ENCODE measurements at regions not wholly inside any gene's neighbourhood (a gene's known extent, or its start where the extent isn't known, plus 50 kb on each side); places are given as distances from the start of the nearest gene placed in this dataset.

DNA sequence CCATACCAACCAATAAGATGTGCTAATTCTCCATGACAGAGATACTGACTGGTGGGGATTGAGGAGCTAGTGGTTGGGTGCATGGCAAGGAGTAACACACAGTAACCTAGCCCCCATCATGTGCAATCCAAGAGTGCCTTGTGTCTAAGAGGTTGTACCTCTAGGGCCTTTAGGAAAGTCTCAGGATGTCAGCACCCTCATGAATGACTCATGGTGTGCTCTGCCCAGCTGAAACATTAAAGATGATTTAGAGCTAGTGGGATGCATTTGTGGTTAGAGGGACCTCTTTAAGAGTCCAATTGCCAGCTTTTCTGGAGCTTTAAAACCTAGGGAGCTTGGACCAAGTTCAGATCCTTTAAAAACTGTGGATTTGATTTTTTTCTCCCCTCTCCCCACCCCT lies 181.1 kb downstream of the HERPUD2 start:
- H3K9me3 ChIP-seq: no peaks in the 10 kb centered on the region
- TF ChIP-seq POLR2AphosphoS5 (IDR thresholded peaks at IDR 0.05) (no peak), POLR2A (IDR thresholded peaks at IDR 0.05) (no peak), EP300 (IDR thresholded peaks at IDR 0.05) (no peak), CTCF (IDR thresholded peaks at IDR 0.05) (no peak)
- DNase-seq: no peak
- intact Hi-C loops (cut with DNase I; ENCODE audit: low total_unique reads): loop anchor here (10.0 kb wide), 1 partner anchor 89 kb away; no protein-coding TSS in a partner anchor
- H3K27ac ChIP-seq: no peak overlapping the region
- H3K36me3 ChIP-seq: no peaks in the 10 kb centered on the region
- H3K27me3 ChIP-seq: no peaks in the 10 kb centered on the region
- peaks cover 0 to 4% (median 0%) of the 10 kb centered on the region in 4 donors for H3K4me1 ChIP-seq
- H3K4me3 ChIP-seq: no peak overlapping the region

DNA sequence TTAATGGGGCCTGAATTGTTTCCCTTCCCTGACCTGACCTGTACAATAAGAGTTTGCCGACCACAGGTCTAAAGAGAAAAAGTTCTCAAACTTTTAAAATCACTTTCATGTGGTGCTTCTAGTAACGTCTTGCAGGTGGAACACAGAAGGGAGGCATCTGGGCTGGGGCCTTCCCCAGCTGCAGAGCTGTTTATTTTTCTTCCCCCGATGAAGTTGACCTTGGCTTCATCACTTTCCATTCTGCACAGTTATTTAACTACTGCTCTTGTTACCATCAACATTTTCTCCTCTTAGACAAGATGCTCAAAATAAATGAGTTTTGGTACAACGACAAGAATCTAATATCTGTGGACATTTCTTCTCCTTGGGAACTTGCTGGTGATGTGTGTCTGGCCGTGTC lies 181.7 kb downstream of the HERPUD2 start:
- DNase-seq: no peak
- no peak overlapping the region for H3K4me3 ChIP-seq
- TF ChIP-seq POLR2A (IDR thresholded peaks at IDR 0.05) (no peak), EP300 (IDR thresholded peaks at IDR 0.05) (no peak)
- H3K27ac ChIP-seq: no peak overlapping the region
- WGBS, 5 donors: 62 to 69% (median 68%) methylated on average over 5 of the region's 5 CpGs
- H3K9me3 ChIP-seq: no peaks in the 10 kb centered on the region
- no peaks in the 10 kb centered on the region for H3K36me3 ChIP-seq
- no peaks in the 10 kb centered on the region for H3K27me3 ChIP-seq
- intact Hi-C loops (cut with DNase I; ENCODE audit: low total_unique reads): loop anchor here (10.0 kb wide), 1 partner anchor 88 kb away; no protein-coding TSS in a partner anchor
- H3K4me1 ChIP-seq: peaks cover 0 to 4% (median 0%) of the 10 kb centered on the region in 4 donors

DNA sequence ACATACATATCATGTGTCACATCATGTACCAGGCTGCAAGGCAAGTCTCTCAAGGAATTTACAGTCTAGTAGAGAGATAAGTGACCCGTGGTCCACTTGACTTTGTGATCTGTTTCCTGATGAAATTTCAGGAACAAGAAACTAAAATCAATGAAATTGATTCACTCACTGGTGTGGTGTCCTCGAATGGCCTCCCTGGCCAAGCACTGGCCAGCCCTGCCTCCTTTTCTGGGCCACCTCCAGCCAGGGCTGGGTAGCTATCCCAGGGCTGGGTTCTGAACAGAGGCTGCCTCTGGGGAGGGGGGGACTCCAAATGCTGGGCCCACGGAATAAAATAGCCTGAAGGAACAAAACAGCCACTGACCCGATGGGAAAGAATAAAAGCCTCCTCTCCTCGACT lies 182.2 kb downstream of the HERPUD2 start:
- Histone ChIP-seq H3K4me1 (peaks cover 0 to 4% (median 0%) of the 10 kb centered on the region in 4 donors), H3K9me3 (no peaks in the 10 kb centered on the region), H3K36me3 (no peaks in the 10 kb centered on the region), H3K4me3 (no peak overlapping the region), H3K27ac (no peak overlapping the region), H3K27me3 (no peaks in the 10 kb centered on the region)
- intact Hi-C loops (cut with DNase I; ENCODE audit: low total_unique reads): loop anchor here (10.0 kb wide), 1 partner anchor 88 kb away; no protein-coding TSS in a partner anchor
- TF ChIP-seq EP300 (IDR thresholded peaks at IDR 0.05): no peak
- TF ChIP-seq POLR2A (IDR thresholded peaks at IDR 0.05): no peak
- TF ChIP-seq CTCF (IDR thresholded peaks at IDR 0.05): no peak
- TF ChIP-seq POLR2AphosphoS5 (IDR thresholded peaks at IDR 0.05): no peak
- DNase-seq: no peak
- 64 to 74% (median 66%) methylated on average over 5 of the region's 5 CpGs for WGBS, 5 donors

DNA sequence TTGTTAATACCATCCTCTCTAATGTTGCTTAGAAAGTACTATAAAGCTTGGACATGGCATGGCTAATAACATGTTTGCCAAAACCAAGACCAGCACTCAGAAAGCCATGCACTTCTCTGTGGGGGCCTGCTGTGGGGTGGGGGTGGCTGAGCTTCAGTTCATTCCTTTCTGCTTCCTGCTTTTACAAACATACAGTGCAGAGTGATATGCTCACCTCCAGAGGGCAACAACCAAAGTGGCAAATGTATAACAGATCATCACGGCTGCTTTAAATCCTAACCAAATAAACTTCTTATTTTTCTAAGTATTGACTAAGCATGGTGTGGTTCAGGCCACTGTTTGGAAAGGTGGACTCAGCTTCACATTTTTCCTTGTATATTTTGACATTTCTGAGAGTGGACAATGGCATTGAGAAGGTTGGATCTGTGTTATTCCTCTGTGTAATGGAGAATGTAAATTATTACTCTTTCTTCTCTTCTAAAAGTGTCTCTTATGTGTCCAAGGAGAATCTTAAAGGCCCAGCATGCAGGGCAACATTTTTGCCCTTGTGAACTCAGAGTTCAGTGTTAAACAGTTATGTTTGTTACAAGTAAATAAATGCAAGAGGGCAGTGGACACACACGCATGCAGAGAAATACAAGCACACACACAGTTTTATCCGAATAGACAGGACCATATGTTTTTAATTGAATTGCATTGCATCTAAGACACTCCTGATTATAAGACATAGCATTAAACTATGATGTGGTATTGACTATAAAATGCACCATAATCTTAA lies 186.1 kb downstream of the HERPUD2 start:
- no peaks in the 10 kb centered on the region for H3K9me3 ChIP-seq
- H3K4me1 ChIP-seq: peaks cover 0 to 4% (median 0%) of the 10 kb centered on the region in 4 donors
- H3K27ac ChIP-seq: no peak overlapping the region
- DNase-seq: no peak
- WGBS, 5 donors: 21 to 52% (median 47%) methylated on average over 3 of the region's 3 CpGs
- H3K36me3 ChIP-seq: no peaks in the 10 kb centered on the region
- H3K27me3 ChIP-seq: no peaks in the 10 kb centered on the region
- no peak for TF ChIP-seq EP300 (IDR thresholded peaks at IDR 0.05)
- no peak for TF ChIP-seq CTCF (IDR thresholded peaks at IDR 0.05)
- no peak for TF ChIP-seq POLR2AphosphoS5 (IDR thresholded peaks at IDR 0.05)
- no peak for TF ChIP-seq POLR2A (IDR thresholded peaks at IDR 0.05)
- intact Hi-C loops (cut with DNase I; ENCODE audit: low total_unique reads): no loop called here
- no peak overlapping the region for H3K4me3 ChIP-seq

GRCh38 chr7:35505066-35505465 lies 189.9 kb downstream of the HERPUD2 start:
- Histone ChIP-seq H3K4me3 (no peak overlapping the region), H3K4me1 (no peaks in the 10 kb centered on the region), H3K36me3 (no peaks in the 10 kb centered on the region), H3K9me3 (no peaks in the 10 kb centered on the region), H3K27me3 (no peaks in the 10 kb centered on the region), H3K27ac (no peak overlapping the region)
- TF ChIP-seq POLR2A (IDR thresholded peaks at IDR 0.05) (no peak), CTCF (IDR thresholded peaks at IDR 0.05) (no peak), POLR2AphosphoS5 (IDR thresholded peaks at IDR 0.05) (no peak), EP300 (IDR thresholded peaks at IDR 0.05) (no peak)
- 19 to 38% (median 34%) methylated on average over 6 to 7 of the region's 7 CpGs for WGBS, 5 donors
- peak; percentile 31 to 69 for DNase-seq
- intact Hi-C loops (cut with DNase I; ENCODE audit: low total_unique reads): no loop called here
